ENCODE measurements at regions not wholly inside any gene's neighbourhood (a gene's known extent, or its start where the extent isn't known, plus 50 kb on each side); places are given as distances from the start of the nearest gene placed in this dataset.

DNA sequence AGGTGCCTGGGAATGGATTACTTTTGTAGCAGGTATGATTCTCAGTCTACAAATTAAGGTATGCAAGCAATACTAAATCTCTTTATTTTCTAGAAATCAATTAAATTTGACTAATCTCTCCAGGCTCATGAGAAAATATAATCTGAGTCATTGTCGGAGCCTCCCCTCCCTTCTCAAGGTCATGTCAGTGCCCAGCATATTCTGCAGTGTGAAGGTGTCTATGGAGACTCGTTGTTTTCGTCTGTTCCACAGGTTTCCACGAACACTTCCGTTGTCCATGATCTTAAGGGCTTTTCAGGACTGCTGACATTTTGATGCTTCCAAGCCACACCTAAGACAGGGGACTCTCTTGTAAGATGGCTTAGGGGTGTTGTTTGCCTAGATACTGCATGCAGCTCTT is 56.6 kb upstream of the SCOC start:
- ATAC-seq, result no peak

DNA sequence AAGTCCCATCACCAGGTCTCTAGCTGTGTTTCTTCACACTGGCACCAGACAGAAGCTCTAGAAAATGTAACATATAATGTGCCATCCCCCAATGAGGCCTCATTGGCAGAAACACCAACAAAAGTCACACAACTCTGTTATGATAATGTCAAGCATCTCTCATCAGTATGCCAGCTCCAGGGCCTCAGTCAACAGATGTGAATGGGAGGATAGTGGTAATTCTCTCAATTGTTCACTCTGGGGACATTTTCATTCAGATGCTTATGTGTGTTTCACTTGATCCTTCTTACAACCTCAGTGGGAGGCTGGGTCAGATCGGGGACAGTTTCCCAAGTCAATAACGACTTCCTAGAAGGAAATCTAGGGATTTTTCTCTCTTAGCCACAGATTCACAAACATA is 57.5 kb upstream of the SCOC start:
- no peak for ATAC-seq

DNA sequence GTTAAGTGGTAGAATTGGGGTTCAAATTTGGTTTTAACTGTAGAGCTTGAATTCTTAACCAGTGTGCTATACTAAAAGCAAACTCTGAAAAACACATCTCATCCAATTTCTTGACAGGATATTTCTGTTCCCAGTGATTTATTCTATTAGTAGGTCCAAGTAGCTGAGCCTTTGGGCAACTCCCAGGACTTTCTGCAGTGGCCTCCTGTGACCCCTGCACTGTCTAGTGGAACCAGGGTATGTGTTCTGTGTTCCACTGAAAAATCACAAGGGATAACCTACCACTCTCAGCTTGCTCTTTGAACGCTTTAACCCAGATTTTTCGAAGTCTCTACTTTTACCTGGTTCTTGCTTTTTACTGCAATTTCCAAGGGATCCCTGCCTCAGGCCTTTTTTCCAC is 58.0 kb upstream of the SCOC start:
- ATAC-seq, result no peak

DNA sequence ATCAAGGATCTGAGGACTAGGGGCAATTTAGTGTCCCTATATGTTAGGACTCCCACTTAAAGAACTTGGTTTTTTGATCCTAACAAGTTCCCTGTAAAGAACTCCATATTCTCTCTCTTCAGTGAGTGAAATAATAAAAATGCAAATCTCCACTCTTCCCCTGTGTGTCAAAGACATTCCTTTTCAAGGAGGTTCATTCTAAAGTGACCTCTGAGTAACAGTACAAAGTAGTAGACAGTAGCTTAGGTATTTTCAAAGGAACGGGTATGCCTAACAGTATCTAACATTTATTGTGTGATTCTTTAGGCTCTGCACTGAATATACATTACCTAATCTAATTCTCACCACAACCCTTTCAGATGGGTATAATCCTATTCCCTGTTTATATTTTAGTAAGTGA is 58.4 kb upstream of the SCOC start:
- ATAC-seq, result no peak

DNA sequence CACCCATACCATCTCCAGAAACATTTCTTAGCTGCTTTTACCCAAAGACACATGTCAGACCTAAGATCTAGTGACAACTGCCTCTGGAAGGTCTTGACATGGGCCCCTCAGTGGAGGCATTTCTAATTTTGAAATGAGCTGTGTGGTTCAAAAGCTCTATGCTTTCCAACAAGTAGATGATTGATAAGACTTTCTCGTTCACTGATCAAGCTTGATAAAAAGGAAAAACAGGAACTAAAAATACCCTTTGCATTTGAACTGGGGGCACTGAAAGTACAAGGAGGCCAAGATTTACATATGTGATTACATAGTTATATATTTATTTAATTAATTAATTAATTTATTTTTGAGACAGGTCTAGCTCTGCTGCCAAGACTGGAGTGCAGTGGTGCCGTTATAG is 61.3 kb upstream of the SCOC start:
- ATAC-seq, result no peak

DNA sequence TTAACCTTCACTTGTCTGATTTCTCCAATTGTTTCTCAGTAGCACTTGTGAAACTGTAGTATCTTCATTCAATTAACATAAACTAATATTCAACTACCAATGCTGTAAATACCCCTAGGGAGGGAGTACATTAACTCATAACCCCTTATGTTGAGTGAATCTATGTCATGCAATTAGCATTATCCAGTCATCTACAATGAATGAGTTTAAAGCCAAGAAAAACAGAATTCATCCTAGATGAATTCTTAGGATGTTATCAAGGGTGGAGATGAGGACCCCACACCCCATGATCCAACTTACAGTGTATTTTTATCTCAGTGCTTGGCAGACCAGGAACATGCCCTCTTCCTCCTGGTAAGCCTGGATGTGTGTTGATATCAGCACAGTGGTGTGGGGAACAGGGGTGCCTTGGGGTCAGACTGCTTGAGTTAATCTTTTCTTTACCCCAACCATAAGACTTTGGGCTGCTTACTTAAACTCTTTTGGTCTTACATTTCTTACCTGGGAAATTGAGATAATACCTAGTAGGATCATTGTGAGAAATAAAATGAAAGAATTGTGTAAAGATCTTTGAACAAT is 62.1 kb upstream of the SCOC start:
- ATAC-seq, result no peak

DNA sequence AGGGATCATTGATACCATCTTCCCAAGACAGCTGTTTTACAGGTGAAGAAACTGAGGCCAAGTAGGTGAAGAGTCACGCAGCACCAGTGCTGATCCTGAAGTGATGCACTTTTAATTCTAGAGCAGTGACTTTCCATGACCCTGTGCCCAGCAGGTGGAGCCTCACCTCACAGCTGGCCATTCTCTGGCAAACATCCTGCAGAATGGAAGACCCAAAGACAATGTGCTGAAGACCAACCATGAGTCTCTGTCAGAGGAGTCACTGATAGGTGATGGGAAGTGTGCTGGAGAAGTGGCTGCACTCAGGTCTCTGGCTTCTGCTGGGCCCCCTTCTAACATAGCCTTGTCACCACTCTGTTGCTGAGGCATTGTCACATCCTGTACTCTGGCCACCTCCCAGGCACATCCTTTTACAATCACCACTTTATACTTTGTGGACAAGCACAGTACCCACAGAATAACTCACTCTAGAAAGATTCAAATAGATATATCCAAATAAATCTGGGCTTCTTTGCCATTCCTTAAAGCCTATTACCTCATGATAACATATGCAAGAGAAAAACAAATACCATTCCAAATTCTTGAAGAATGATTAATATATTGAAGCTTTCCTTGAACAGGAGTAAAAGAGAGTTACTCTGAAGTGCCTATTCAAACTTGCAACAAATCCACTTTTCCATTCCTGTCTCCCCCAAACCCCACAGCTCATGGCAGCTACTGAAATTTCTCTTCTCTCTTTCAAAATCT is 64.1 kb upstream of the SCOC start:
- no peak for ATAC-seq

DNA sequence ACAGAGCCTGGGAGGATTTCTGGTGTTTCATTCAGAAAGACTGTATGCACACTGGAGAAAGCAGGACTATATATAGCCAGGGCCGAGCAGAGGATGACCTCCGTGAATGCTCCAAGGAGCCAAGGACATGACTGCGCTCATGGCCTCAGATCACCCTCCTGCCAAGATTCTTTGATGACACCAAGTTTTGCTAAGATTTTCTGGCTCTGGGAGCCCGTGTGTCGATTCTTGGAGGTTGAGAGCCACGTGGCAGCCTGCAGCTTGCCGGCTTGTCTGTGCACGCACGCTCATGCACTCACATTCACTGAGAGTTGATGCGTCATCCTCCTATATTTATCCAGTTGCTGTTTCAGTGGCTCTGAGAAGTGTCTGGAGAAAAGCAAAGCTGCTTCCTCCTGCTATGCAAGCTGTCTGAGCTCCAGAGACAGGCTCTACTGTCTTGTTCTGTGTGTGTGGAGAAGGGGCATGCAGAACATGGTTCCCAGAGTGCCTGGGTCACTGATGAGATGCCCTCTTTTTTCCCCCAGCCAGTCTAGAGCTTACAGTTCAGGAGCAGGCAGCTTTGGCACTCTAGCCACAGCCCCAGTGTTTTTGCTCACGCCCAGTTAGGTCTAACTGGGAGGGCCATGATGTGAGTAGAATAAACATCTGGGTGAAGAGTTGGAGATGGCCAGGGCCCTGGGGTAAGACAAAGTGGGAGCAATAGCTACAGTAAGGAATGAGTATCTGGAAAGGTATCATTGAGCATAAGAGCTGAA is 64.9 kb upstream of the SCOC start:
- no peak for ATAC-seq

DNA sequence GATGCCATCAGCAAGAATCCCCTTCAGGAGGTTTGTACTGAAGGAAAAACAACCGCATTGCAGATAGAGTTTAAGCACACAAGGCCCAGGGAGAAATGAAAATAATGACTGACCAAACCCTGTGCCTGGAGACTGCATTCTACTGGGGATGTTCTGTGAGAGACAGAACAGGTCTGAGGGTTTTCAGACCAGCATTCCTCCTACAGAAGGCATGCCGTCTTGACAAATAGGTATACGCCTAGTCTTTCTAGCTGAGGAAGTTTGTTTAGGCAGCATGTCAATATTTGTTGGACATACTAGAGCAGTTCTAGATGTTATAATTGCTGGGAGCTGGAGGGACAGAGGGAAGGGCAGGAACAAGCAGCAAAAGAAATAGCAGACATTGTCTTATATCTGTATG is 68.4 kb upstream of the SCOC start:
- no peak for ATAC-seq

DNA sequence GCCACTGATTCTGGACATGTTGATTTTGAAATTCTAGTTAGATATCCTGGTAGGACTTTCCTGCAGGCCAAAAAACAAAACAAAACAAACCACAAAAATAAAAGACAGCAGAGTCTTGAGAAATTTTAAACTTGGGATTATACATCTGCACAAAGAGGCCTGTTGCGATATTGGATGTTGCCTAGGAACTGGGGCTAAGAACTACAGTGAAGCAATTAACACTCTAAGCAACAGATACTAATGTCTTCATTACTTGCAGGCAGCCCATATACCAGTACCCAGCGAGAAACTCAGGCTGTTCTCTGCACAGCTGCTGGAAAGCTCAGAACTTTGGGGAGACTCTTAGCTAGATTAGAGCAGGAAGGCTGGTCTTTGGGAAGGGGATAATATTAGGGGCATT is 69.1 kb upstream of the SCOC start:
- no peak for ATAC-seq

DNA sequence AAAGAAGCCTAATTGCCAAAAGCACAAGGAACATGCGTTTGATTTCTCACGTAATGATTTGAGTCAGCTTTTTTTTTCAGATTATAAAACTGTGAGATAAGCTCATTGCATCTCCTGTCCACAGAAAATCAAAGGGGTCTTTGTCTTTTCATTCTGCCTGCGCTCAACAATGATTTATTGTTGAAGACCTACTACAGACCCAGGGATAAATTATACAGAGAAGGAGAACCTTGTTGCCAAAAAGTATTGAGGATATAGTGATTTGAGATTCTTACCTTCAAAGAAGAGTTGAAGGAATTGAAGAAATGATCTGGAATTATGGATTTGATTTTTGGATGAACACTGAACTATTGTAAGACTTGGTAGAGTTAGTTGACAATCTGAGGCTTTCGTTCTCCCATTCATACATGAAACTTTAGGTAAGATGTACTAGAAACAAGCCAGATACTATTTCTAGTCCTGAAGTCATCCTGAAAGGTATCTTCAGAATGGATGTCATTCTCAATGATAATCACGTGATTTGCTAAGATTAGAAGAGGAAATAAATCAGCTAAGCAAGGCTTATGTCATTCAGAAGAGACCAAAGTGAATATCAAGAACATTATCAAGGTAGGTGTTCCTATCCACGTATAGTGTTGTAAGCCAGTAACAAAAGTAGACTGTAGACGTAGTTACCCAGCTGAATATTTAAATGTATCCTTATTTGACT is 71.1 kb upstream of the SCOC start:
- no peak for ATAC-seq

DNA sequence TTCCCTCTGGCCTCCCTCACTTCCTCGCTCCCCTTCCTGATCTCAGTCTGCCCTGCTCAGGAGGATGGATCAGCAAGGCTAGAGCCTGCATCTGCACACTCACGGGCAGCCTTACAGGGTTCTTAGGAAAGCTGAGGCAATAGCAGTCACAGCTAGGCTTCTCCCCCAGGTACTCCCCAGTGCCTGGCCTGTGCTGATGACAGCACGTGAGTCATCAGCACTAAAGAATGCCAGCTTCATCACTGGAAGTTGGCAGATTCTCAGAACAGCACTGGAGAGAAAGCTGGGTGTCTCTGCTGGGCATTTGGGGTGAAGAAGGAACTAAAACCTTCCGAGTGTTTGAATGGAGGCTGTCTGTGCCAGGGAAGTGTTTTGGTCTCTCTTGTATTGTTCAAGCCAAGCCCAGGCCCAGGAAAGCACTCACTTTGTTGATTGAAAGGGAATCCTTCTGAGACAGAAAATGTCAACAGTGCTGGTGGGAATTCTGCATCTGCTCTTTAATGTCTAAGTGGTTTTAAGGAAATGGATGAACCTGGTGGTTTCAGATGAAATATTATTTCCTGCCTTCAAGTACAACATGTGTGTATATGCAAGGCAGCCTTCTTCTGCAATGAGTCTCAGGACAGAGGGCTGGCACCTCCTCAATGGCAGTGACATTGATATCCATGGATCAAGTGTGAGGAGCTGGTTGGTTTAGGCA is 73.0 kb upstream of the SCOC start:
- ATAC-seq, result no peak

DNA sequence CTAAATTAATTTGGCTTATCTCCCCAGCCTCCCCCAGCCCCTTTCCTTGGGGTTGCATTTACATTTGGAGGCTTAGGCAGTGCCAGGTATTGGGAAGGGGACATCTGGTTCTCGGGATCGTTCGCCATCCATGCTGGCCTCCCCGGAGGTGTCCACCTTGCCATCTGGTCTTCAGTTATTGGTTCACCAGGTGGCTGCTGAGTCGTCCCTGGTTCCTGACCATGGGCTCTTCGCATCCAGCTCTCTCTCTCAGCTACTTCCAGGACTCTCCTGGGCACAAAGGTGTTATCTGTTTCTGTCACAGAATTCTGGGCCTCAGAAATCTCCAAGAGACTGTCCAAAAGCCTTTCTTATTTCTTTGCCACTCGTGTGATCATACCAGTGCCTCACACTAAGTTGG is 75.4 kb upstream of the SCOC start:
- no peak for ATAC-seq

DNA sequence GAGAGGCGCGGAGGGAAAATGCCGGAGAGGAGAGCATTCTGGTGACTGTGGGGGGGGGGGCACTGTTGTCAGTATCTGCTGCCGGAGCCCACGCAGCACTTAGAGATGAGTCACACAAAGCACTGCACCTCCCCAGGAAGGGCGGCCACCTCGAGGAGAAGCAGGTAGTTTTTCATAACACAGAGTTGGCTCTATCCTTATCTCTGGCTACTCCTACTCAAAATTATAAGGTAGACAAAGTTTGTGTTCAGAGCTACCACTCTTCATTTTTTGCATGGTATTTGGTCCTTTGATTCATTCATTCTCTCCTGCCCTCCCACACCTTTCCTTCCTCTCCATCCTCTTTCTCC is 76.2 kb upstream of the SCOC start:
- ATAC-seq, result no peak

DNA sequence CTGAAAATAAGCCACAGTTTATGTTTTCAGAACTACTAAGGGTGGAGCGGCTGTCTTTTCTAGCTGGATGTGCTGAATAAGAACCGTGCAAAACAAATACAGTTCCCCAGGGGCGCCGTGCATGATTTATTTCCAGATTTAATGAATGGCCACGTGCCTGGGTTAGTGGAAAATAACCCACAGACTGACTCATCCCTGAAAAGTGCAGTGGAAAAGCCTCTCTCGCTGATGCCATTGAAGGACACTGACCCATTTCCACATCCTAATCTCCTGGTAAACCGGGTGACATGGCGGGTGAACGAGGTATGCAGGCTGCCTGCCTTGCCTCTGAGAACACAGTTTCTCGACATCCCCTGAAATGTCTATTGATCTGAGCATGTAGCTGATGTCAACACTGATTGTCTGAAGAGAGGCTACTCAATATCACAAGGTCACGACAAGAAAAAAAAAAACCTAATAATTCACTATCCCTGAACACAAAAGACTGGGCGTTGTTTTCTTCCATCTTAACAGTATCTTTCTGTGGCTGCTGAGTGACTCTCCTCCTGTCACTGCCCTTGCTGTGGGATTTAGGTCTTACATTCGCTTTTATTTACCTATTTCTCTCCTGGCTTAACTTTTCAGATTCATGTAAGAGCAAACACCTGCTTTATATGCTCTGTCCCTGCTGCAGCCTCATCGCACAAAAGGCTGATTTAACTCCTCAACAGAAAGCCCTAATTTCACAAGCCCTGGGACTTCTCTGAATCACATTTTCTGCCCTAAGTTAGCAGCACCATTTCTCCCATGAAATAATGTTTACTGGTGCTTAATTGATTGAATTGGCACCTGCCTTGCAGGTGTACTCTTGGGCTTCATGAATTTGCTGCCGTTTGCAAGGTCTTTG is 76.9 kb upstream of the SCOC start:
- no peak for ATAC-seq

DNA sequence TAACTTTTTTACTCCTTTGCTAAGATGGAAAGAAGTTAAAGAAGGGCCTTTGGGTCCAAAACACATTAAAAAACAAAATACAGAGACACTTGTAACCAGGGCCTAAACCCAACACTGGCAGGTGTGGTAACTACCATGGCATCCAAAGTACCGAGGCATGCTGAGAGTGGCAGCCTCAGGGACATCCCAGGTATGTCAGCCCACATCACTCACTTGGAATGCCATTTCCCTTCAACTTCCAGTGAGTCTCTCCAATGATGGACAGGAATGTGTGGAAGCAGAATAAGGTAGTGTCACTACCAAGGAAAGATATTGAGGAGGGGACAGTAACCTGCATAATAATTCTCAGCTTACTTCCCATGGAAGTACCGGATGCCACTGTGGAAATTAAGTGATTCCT is 79.5 kb upstream of the SCOC start:
- no peak for ATAC-seq

DNA sequence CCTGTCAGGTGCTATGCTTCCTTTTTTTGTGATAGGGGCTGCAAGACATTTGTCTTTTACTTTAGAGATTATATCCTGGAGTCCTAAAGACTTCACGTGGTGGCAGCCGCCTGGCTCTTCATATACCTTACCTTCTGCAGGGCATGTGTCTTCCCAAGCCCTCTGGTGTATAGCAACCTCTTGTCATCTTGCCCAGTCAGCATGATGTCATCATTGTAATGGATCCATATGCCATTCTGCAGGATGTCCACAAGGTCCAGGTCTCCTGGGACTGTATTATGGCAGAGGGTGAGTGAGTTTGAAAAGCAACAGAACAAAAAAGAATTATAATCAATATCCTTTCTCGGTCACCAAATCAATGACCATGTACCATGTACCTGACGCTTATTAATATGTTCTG is 82.2 kb upstream of the SCOC start:
- ATAC-seq, result no peak

DNA sequence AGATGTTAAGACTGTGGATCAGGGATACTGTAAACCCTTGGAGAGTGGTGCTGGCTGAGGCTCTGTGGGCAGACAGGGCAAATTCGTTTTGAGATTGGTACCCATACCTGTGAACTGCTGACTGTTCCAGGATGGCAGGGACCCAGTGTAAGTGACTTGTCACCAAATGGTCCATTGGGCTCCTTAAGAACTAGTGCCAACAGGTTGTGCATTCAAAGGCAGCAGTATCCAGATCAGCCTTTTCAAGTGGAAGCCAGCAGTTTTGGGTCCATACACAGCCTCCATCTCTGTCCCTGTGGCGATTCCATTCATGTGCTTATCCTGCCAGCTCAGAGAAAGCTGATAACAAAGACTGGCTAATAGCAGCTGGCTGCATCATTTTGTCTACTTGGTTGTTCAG is 84.0 kb upstream of the SCOC start:
- ATAC-seq, result no peak

DNA sequence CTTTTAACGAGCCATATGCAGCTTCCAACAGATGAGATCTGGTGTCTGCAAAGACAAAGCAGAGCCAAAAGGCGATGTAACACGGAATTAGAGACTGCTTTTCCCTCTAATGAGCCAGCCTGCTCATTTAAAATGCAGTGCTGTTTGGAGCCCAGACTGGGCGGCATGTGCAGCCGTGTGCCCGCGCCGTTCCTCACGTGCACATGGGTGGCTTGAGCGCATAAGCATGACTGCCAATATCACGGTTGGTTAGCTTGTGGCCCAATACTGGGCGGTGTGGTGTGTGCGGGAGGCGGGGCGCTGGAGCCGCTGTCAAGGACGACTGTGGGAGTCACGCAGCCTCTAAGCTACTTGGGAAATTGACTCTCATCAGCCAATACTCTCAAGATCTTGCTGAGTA is 87.0 kb upstream of the SCOC start:
- ATAC-seq, result no peak

DNA sequence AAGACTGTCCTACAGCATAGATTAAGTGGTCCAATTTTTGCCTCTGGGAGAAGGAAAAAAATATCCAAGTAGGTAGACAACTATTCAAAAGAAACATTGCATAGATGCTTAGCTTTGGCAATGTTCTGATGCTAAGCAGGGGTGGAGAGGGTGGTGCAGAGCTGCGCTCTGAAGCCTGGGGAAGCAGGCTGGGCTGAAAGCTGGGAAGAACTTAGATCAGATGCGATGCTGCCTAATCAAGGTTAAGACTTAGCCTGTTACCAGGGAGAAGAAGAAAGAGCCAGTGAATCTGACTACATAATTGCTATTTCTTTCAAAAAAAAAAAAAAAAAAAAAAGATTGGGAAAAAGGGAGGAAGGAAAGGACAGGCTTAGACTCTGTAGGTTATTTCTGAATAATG is 89.0 kb upstream of the SCOC start:
- no peak for ATAC-seq

DNA sequence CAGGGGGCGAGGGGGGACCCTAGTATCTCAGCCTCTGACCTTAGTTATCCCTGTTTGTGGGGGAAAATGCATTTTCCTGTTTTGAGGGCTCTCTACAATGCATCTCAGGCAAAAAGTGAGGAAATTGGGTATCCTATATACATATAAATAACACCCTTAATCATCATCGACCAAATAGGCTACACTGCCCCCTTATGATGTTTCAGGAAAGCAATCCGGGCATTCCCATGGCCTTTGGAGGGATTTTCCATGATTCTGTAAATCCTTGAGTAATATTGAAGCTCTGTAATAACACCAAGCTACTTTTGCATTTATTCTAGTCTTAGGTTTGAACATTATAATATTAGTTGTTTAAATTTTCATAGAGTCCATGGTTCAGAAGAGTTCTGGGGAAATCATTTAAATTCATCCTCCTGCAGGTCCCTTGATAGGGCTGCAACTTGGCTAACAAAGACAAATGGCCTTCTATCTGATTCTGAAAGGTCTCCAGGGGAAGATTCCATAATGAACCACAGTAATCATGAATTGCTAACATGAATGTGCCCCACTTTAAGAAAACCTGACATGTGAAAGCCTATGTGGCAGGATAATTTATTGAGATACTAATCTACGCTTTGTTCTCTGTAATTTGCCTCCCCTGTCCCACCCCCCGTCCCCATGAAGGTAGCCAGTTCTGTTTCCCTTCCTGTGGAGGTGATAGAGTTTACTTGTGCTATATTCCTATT is 91.5 kb upstream of the SCOC start:
- ATAC-seq, result no peak
